H1 (cell line): ENCODE measurements at regions not wholly inside any gene's neighbourhood (a gene's known extent, or its start where the extent isn't known, plus 50 kb on each side); places are given as distances from the start of the nearest gene placed in this dataset.

Source experiments
- CTCF ChIA-PET: fragments of 300-600 bp; sonication (Branson Sonifier 250); formaldehyde crosslinking; loops from one replicate; lab custom pipeline; 2021; ENCODE audit not compliant: partially characterized antibody; lab: Charles Lee
- POLR2A ChIA-PET: fragments of 300-600 bp; sonication (Branson Sonifier 250); formaldehyde crosslinking; loops from one replicate; lab custom pipeline; 2021; ENCODE audit warnings: inconsistent platforms; ENCODE audit not compliant: partially characterized antibody; lab: Charles Lee
- DNase-seq, 2 experiments: peaks; one replicate each; pipeline versions ENCODE4 v3.0.0 to v3.0.0-alpha.2; 2010 to 2022; ENCODE audit warnings: low spot score in 2 of 2, low read depth in 1 of 2, mixed read lengths in 1 of 2
- FAIRE-seq: peaks from 2 replicates; lab custom pipeline; 2011; peaks lifted over from hg19 to GRCh38; lab: Jason Lieb, UNC
- H2AFZ ChIP-seq: 2 replicates; pipeline ENCODE4 v1.8.1; 2012; ENCODE audit warnings: low read length, inconsistent platforms
- H2AK5ac ChIP-seq: 2 replicates; pipeline ENCODE4 v1.6.1; 2013; ENCODE audit warnings: low read depth, low read length
- H2BK120ac ChIP-seq: replicated peaks from 2 replicates; pipeline ENCODE3; 2013; ENCODE audit warnings: low read depth, low read length, inconsistent platforms
- H2BK12ac ChIP-seq: 2 replicates; pipeline ENCODE4 v1.6.1; 2013; ENCODE audit warnings: low read depth, low read length
- H2BK15ac ChIP-seq: 2 replicates; pipeline ENCODE4 v1.6.1; 2013; ENCODE audit warnings: low read length
- H2BK20ac ChIP-seq: 2 replicates; pipeline ENCODE4 v1.6.1; 2013; ENCODE audit warnings: low read length
- H2BK5ac ChIP-seq: 2 replicates; pipeline ENCODE4 v1.6.1; 2013; ENCODE audit warnings: low read depth, low read length
- H3K14ac ChIP-seq: 2 replicates; pipeline ENCODE4 v1.6.1; 2013; ENCODE audit warnings: inconsistent platforms; ENCODE audit not compliant: insufficient read length
- H3K18ac ChIP-seq: 2 replicates; pipeline ENCODE4 v1.6.1; 2013; ENCODE audit warnings: low read length; ENCODE audit errors: extremely low read depth
- H3K23ac ChIP-seq: 2 replicates; pipeline ENCODE4 v1.6.1; 2013; ENCODE audit warnings: inconsistent platforms; ENCODE audit not compliant: insufficient read length
- H3K23me2 ChIP-seq: 2 replicates; pipeline ENCODE4 v1.6.1; 2013; ENCODE audit warnings: low read depth, low read length
- H3K27ac ChIP-seq: 2 replicates; pipeline ENCODE4 v1.6.1; 2011; ENCODE audit warnings: low read depth, low read length, inconsistent platforms
- H3K27me3 ChIP-seq, 4 experiments: replicated peaks in 1 of 4; 1 replicate in 1 of 4; 2 replicates in 3 of 4; pipeline versions ENCODE4 v1.6.1 to v1.8.1; 2011 to 2013; ENCODE audit warnings: low read length in 3 of 4, mild to moderate bottlenecking in 3 of 4, inconsistent platforms in 2 of 4, mixed read lengths in 2 of 4, moderate library complexity in 1 of 4; ENCODE audit not compliant: control insufficient read depth in 3 of 4, insufficient read depth in 3 of 4; ENCODE audit errors: extremely low read depth in 1 of 4
- H3K36me3 ChIP-seq, 4 experiments: 2 replicates each; pipeline versions ENCODE4 v1.6.1 to v1.8.1; 2011 to 2013; ENCODE audit warnings: mild to moderate bottlenecking in 4 of 4, low read length in 3 of 4, moderate library complexity in 2 of 4, control low read depth in 1 of 4, inconsistent platforms in 1 of 4; ENCODE audit not compliant: insufficient read depth in 4 of 4, control insufficient read depth in 2 of 4
- H3K4ac ChIP-seq: replicated peaks from 2 replicates; pipeline ENCODE3; 2013; ENCODE audit warnings: low read length, low read depth, mixed read lengths, inconsistent platforms; ENCODE audit not compliant: insufficient read length
- H3K4me1 ChIP-seq, 4 experiments: replicated peaks in 1 of 4; 1 replicate in 1 of 4; 2 replicates in 3 of 4; pipeline versions ENCODE4 v1.6.1 to v1.8.1; 2011 to 2013; ENCODE audit warnings: low read length in 3 of 4, inconsistent platforms in 2 of 4, mixed read lengths in 1 of 4; ENCODE audit not compliant: insufficient read depth in 4 of 4, control insufficient read depth in 3 of 4
- H3K4me2 ChIP-seq, 2 experiments: 2 replicates each; pipeline versions ENCODE4 v1.6.1 to v1.8.1; 2011 to 2013; ENCODE audit warnings: low read depth in 2 of 2, low read length in 2 of 2, control low read depth in 1 of 2, inconsistent platforms in 1 of 2, mild to moderate bottlenecking in 1 of 2; ENCODE audit not compliant: insufficient read depth in 1 of 2
- H3K4me3 ChIP-seq, 4 experiments: fragments of 200-600, 300-600 bp in 1 of 4; sonication (generic), shearing (Covaris generic), sonication (Bioruptor Twin) in 1 of 4; 2 replicates each; pipeline versions ENCODE4 v1.5.1 to v1.8.1; 2011 to 2016; ENCODE audit warnings: low read length in 4 of 4, low read depth in 3 of 4, control low read depth in 2 of 4, inconsistent platforms in 2 of 4, mild to moderate bottlenecking in 2 of 4, mixed read lengths in 1 of 4, moderate library complexity in 1 of 4; ENCODE audit not compliant: insufficient read depth in 2 of 4; ENCODE audit errors: extremely low read depth in 1 of 4
- H3K56ac ChIP-seq: replicated peaks from 2 replicates; pipeline ENCODE3; 2013; ENCODE audit warnings: low read depth, mild to moderate bottlenecking, mixed read lengths, low read length, inconsistent platforms; ENCODE audit not compliant: insufficient read length
- H3K79me1 ChIP-seq: 2 replicates; pipeline ENCODE4 v1.6.1; 2013; ENCODE audit warnings: low read depth, low read length, control low read depth
- H3K79me2 ChIP-seq, 2 experiments: 2 replicates each; pipeline versions ENCODE4 v1.6.1 to v1.8.1; 2012 to 2013; ENCODE audit warnings: low read length in 2 of 2, mild to moderate bottlenecking in 2 of 2, inconsistent platforms in 1 of 2; ENCODE audit not compliant: insufficient read depth in 2 of 2, control insufficient read depth in 1 of 2
- H3K9ac ChIP-seq, 4 experiments: replicated peaks in 1 of 4; 1 replicate in 1 of 4; 2 replicates in 3 of 4; pipeline versions ENCODE4 v1.6.1 to v1.8.1; 2011 to 2013; ENCODE audit warnings: low read depth in 3 of 4, low read length in 3 of 4, control low read depth in 2 of 4, mild to moderate bottlenecking in 2 of 4, moderate library complexity in 2 of 4, inconsistent platforms in 1 of 4; ENCODE audit errors: extremely low read depth in 1 of 4
- H3K9me3 ChIP-seq, 2 experiments: 2 replicates each; pipeline versions ENCODE4 v1.6.1 to v1.8.1; 2012 to 2013; ENCODE audit warnings: mild to moderate bottlenecking in 2 of 2, moderate library complexity in 2 of 2, control low read depth in 1 of 2, inconsistent platforms in 1 of 2, low read depth in 1 of 2, low read length in 1 of 2, mixed read lengths in 1 of 2; ENCODE audit not compliant: insufficient read depth in 2 of 2
- H4K20me1 ChIP-seq, 2 experiments: replicated peaks in 1 of 2; 2 replicates each; pipeline versions ENCODE3 to v1.8.1; 2011 to 2013; ENCODE audit warnings: inconsistent platforms in 2 of 2, low read length in 2 of 2, mild to moderate bottlenecking in 1 of 2; ENCODE audit not compliant: insufficient read depth in 2 of 2, control insufficient read depth in 1 of 2
- H4K5ac ChIP-seq: 2 replicates; pipeline ENCODE4 v1.6.1; 2013; ENCODE audit warnings: low read length, low read depth, mixed read lengths, inconsistent platforms; ENCODE audit not compliant: insufficient read length
- H4K8ac ChIP-seq: 2 replicates; pipeline ENCODE4 v1.8.0; 2013; ENCODE audit warnings: mild to moderate bottlenecking, moderate library complexity, low read length, inconsistent platforms; ENCODE audit not compliant: insufficient read depth; ENCODE audit errors: extremely low read depth
- H4K91ac ChIP-seq: replicated peaks from 2 replicates; pipeline ENCODE3; 2013; ENCODE audit warnings: low read length, mixed read lengths, inconsistent platforms; ENCODE audit not compliant: insufficient read length
- BACH1 ChIP-seq: IDR thresholded peaks from 2 replicates; pipeline ENCODE4 v1.6.1; 2012; ENCODE audit warnings: low read length, improper control_type of control experiment
- CBX8 ChIP-seq: fragments of 300-800, 300-1000 bp; sonication (generic); IDR thresholded peaks from 2 replicates; pipeline ENCODE4 v1.7.1; 2016; ENCODE audit warnings: low read depth, low read length, borderline replicate concordance
- CEBPB ChIP-seq: IDR thresholded peaks from 2 replicates; pipeline ENCODE4 v1.6.1; 2012; ENCODE audit warnings: low read depth, low read length
- CHD1 ChIP-seq: IDR thresholded peaks from 2 replicates; pipeline ENCODE4 v1.6.1; 2012; ENCODE audit warnings: low read depth, low read length, improper control_type of control experiment
- CREB1 ChIP-seq: IDR thresholded peaks from 2 replicates; pipeline ENCODE4 v1.6.1; 2012; ENCODE audit warnings: inconsistent platforms
- EP300 ChIP-seq, 2 experiments: IDR thresholded peaks; 1 replicate in 1 of 2; 2 replicates in 1 of 2; pipeline ENCODE4 v1.6.1; 2011 to 2012; ENCODE audit warnings: low read depth in 2 of 2, low read length in 2 of 2, mild to moderate bottlenecking in 2 of 2, borderline replicate concordance in 1 of 2, inconsistent platforms in 1 of 2, moderate library complexity in 1 of 2
- EZH2 ChIP-seq: fragments of 200-600 bp; sonication (generic); IDR thresholded peaks from 2 replicates; pipeline ENCODE4 v1.7.1; 2012; ENCODE audit warnings: low read depth, mild to moderate bottlenecking, moderate library complexity, low read length, inconsistent platforms; ENCODE audit not compliant: severe bottlenecking
- GTF2F1 ChIP-seq: IDR thresholded peaks from 2 replicates; pipeline ENCODE4 v1.6.1; 2012; ENCODE audit warnings: low read depth, low read length, improper control_type of control experiment, borderline replicate concordance
- JUN ChIP-seq: IDR thresholded peaks from 2 replicates; pipeline ENCODE4 v1.6.1; 2011; ENCODE audit warnings: low read depth, mild to moderate bottlenecking, improper control_type of control experiment, low read length
- KDM1A ChIP-seq: fragments of 200-600, 300-600 bp; sonication (generic); IDR thresholded peaks from 2 replicates; pipeline ENCODE4 v1.7.1; 2016; ENCODE audit warnings: mild to moderate bottlenecking, low read length, borderline replicate concordance
- PHF8 ChIP-seq: fragments of 200-600 bp; sonication (generic); conservative IDR thresholded peaks from 2 replicates; pipeline ENCODE4 v1.7.1; 2012; ENCODE audit warnings: low read depth, mild to moderate bottlenecking, inconsistent platforms, low read length, moderate library complexity
- POU5F1 ChIP-seq: IDR thresholded peaks from 2 replicates; pipeline ENCODE4 v1.6.1; 2011; ENCODE audit warnings: low read depth, mild to moderate bottlenecking, low read length, moderate library complexity
- SIRT6 ChIP-seq: IDR thresholded peaks from one replicate; pipeline ENCODE4 v1.7.1; 2012; ENCODE audit warnings: low read length, inconsistent platforms
- SUZ12 ChIP-seq: fragments of 200-600 bp; sonication (generic); IDR thresholded peaks from 2 replicates; pipeline ENCODE4 v1.6.1; 2012; ENCODE audit warnings: mild to moderate bottlenecking, inconsistent platforms, low read length, moderate library complexity, mixed read lengths
- TAF7 ChIP-seq: optimal IDR thresholded peaks from 2 replicates; pipeline ENCODE3; 2011; ENCODE audit warnings: low read depth, mild to moderate bottlenecking, inconsistent platforms, low read length, moderate library complexity, borderline replicate concordance
- TF ChIP-seq, protein P1 (sequence below): IDR thresholded peaks from 2 replicates; pipeline ENCODE4 v1.6.1; 2011; ENCODE audit warnings: low read depth, mild to moderate bottlenecking, low read length; ENCODE audit not compliant: insufficient read depth

GRCh38 chr4:78704317-78704716, 71.8 kb upstream of the BMP2K start:
- Histone ChIP-seq H2BK15ac (no peak overlapping the region), H3K4me3 (no peak overlapping the region), H3K9ac (no peak overlapping the region), H3K18ac (no peak overlapping the region), H3K9me3 (no peaks in the 10 kb centered on the region), H2BK20ac (no peak overlapping the region), H4K8ac (no peak overlapping the region), H3K4me2 (no peak overlapping the region), H3K79me2 (no peaks in the 10 kb centered on the region), H4K20me1 (no peaks in the 10 kb centered on the region), H2AFZ (no peak overlapping the region), H3K4ac (no peak overlapping the region), H2BK120ac (no peak overlapping the region), H4K91ac (no peak overlapping the region), H3K14ac (no peak overlapping the region), H3K56ac (no peak overlapping the region), H3K23ac (no peak overlapping the region), H2AK5ac (no peak overlapping the region), H2BK5ac (no peak overlapping the region), H4K5ac (no peak overlapping the region), H3K27ac (no peak overlapping the region), H3K79me1 (no peaks in the 10 kb centered on the region), H2BK12ac (no peak overlapping the region), H3K36me3 (no peaks in the 10 kb centered on the region), H3K4me1 (peaks cover 0 to 16% (median 5%) of the 10 kb centered on the region in 4 experiments; a peak in 5 of 7 replicates), H3K27me3 (no peaks in the 10 kb centered on the region), H3K23me2 (no peaks in the 10 kb centered on the region)
- POLR2A ChIA-PET = no interaction called here
- DNase-seq (no peak), FAIRE-seq (no peak)
- CTCF ChIA-PET = interaction anchor here (1.1 to 1.7 kb wide), 2 partner anchors 8 to 18 kb away, joined by 4 to 6 read pairs; no protein-coding TSS in a partner anchor
- no peak for TF ChIP-seq CEBPB
- TF ChIP-seq SUZ12 = no peak
- TF ChIP-seq, protein P1, sequence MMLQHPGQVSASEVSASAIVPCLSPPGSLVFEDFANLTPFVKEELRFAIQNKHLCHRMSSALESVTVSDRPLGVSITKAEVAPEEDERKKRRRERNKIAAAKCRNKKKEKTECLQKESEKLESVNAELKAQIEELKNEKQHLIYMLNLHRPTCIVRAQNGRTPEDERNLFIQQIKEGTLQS = no peak
- no peak for TF ChIP-seq JUN
- no peak for TF ChIP-seq CHD1
- no peak for TF ChIP-seq KDM1A
- TF ChIP-seq CBX8 = no peak
- TF ChIP-seq EP300 (IDR thresholded peaks at IDR 0.05; ENCODE audit: borderline replicate concordance in 1 of 2, low read depth in 2 of 2, low read length in 2 of 2) = no peak
- TF ChIP-seq BACH1 = no peak
- no peak for TF ChIP-seq CREB1
- TF ChIP-seq GTF2F1 = no peak
- no peak for TF ChIP-seq POU5F1
- TF ChIP-seq EZH2 = no peak
- no peak for TF ChIP-seq SIRT6
- TF ChIP-seq TAF7 = no peak
- TF ChIP-seq PHF8 = no peak
